NCI-H446 treated with DMSO at 0.1 percent for 48 hours (cell line): ENCODE measurements at regions not wholly inside any gene's neighbourhood (a gene's known extent, or its start where the extent isn't known, plus 50 kb on each side); places are given as distances from the start of the nearest gene placed in this dataset.

Experiments used
- DNase-seq: peaks from one replicate; lab custom pipeline; 2025; lab: John Stamatoyannopoulos, UW

DNA sequence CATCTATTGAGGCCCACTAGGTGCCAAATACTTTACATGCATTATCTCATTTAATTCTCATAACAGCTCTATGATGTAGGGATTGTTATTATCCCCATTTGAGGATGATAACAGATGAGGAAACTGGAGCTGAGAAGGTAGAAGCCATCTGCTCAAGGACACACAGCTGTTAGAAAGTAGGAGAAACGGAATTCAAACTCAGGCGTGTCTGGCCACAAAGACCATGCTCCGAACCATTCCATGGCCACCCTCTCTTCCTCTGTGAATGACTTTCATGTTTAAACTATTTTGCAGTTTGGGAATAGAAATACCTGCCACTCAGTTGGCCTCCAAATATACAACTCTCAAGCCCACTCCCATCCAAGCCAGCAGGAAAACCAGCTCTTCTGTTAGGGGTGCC, 87.6 kb upstream of the ANKRD55 start:
- no peak for DNase-seq

GRCh38 chr5:56319526-56320181, 86.5 kb upstream of the ANKRD55 start:
- peak; percentile 86 for DNase-seq

DNA sequence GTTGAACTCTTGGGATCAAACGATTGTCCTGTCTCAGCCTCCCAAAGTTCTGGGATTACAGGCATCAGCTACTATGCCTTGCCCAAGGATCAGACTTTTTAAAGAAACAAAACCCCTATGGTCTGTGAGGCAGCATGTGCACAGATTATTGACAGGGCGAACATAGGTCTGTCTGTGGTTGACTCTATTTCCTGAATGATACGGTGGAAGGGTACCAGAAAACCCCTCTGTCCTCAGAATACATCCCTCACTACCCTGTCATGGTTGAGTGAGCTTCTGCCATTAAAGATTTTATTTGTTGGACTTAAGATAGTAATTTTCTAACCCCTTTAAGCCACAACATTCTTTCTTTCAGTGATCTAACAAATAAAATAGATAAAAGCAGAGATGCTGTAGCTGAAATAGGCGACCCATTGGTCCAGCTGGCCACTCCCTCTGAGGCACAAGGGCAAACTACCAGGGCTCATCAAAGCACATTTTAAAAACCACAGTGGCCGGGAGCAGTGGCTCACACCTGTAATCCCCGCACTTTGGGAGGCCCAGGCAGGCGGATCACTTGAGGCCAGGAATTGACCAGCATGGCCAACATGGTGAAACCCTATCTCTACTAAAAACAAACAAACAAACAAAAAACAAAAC, 84.9 kb upstream of the ANKRD55 start:
- no peak for DNase-seq

GRCh38 chr5:56316299-56316994, 83.3 kb upstream of the ANKRD55 start:
- no peak for DNase-seq

- no peak for DNase-seq
These were observed 81.4 kb upstream of the ANKRD55 start for GRCh38 chr5:56314529-56314928.

DNA sequence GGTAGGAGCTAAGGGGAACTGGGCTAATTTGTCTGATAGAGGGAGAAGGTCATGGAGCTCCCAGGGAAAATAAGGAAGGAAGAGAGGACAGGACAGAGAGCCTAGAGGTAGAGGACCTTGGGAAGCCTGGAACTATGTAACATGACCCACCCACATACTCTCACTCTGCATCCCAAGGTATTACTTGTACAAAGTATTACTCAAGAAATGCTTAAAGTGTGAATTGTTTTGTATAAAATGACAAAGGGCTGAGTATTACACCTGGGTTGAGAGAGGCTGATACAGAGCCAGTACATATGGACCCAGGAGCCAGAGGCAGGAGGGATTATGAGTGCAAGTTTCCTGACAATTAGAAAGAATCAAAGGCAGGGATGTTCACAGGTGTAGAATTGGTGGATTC, 80.5 kb upstream of the ANKRD55 start:
- no peak for DNase-seq

- DNase-seq, result no peak
These were observed 79.9 kb upstream of the ANKRD55 start for GRCh38 chr5:56313004-56313531.

- no peak for DNase-seq
These were observed 78.3 kb upstream of the ANKRD55 start for GRCh38 chr5:56311306-56311905.

DNA sequence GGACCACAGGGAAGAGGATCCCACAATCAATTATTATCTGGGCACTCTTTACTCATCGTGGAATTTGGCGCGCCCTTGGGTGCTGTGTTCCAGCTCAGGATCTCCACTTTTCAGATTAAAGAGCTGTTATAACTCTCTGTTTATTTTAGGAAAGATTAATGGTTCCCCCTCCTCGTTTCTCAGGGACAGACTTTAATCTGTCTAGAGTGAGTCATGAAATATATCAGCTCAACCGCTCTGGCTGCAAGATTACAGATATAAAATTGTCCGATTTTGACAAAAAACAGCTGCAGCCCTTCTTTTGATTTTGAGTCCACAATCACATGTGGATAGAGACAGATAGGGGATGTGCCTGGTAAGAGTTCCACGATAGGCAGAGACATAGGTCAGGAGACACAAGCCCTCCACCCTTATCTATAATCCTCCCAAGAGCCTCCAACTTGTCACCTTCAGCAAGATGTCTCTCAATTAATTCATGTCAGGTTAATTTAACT, 77.6 kb upstream of the ANKRD55 start:
- no peak for DNase-seq

DNA sequence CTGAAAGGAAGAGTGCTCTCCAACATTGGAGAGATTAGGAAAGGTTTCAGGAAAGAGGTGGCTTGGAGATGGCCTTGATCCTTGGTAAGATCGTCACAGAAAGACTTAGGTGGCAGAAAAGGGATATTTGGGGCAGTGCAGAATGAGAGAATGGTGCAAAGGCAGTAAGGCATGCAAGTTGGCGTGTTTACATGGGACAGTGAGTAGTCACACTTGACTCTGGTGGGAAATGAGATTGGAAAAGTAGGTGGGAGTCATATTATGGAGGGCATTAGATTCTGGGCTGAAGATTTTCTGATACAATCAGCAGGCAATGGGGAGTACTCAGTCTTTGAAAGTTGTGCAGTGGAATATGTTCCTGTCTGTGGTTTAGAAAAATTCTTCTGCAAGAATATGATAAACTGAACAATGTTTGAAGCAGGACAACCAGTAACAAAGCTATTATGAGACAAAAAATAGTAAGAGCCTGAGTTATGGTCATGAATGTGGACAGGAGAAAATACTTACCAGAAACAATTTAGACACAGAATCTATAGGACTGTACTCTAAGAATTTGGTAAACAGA, 76.2 kb upstream of the ANKRD55 start:
- DNase-seq, result no peak

DNA sequence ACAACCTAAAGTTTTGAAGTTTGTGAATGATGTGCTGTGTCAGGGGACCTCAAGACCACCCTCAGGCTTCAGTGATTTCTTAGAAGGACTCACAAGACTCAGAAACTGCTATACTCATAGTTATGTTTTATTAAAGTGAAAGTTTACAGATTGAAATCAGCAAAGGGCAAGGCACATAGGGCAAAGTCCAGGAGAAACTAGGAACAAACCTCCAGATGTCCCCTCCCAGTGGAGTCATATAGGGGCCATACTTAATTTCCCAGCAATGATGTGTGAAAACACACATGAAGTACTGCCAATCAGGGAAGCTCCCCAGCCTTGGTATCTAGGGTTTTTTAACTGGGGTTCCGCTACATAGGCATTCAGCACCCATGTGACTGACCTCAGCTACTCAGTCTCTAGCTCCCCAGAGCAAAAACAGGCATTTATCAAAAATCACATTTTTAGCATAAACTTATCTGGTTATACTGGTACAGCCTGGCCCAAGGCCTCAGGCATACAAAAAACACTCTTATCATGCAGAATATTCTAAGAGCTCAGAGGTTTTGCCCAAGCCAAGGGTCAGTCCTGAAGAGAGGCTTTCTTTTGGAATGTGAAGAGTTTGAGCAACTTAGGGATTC, 74.7 kb upstream of the ANKRD55 start:
- DNase-seq, result no peak

DNA sequence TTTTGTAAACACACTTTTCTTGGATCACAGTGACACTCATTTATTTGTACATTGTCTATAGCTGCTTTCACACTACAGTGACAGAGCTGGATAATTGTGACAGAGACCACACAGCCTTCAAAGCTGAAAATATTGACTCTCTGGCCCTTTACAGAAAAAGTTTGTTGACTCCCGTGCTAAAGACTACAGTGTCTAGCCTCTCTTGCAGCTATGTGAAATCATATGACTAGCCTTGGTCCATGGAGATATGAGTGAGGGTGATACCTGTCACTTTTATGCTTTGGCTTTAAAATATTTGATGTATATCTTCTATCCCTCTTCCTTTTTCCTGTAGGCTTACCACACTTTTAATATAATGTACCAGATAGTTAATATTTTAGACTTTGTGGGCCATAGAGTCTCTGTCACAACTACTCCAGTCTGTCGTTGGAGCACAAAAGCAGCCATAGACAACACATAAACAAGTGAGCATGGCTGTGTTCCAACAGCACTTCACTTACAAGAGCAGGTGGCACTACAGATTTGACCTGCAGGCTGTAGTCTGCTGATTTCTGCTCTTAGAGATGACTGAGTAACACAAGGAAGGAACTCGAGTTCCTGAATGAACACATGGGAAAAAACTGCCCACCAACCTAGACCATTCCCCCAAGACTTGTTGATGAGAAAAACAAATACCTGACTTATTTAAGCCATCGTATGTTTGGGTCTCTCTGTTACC, 73.5 kb upstream of the ANKRD55 start:
- DNase-seq, result no peak

DNA sequence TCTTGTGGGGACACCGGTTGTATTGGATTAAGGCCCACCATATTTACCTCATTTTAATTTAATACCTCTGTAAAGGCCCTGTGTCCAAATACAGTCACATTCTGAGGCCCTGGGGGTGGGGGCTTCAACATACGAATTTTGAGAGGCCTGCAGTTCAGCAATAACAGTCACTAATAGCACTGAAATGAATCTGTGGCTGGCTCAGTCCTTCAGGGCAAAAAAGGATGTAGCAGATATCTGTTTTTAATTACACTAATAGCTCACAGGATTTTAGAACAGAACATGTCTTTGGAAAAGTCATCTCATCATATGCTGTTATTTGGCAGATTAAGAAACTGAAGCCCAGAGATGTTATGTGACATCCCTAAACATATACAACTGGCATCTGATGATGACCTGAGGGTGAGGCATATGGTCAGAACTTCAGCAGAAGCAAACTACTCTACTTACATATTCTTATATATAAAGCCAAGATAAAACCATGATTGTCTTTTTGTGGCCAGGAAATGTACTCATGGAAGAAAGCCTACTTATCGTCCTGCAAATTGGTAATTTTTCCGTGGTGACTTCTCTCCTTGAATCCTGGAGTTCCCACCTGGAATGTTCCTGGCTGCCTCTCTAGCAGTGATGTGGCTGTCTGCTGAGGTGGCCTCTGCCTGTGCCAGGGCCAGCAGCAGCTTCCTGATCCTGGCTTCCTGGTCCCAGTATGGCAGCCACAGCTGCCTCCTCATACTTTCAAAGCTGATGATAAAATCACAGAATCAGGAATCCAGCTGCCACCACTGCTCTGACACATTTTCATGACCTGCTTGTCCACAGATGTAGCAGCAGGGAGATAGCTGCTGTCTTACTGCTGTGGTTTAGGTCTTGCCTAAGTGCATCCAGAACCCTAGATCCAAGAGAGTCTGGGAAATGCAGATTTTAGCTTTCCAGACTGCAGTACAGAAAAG, 72.1 kb upstream of the ANKRD55 start:
- no peak for DNase-seq

DNA sequence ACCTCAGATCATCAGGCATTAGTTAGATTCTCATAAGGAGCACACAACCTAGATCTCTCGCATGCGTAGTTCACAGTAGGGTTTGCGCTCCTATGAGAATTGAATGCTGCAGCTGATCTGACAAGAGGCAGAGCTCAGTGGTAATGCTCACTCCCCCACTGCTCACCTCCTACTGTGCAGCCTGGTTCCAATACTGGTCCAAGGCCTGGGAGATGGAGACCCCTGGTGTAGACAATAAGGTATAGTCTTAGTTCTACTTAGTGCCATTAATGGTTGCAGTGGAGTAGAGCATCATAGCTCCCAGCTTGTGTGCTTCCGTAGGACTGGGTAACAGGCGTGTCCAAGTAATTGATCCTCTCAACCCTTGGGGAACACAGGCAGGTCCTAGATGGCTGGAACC, 70.4 kb upstream of the ANKRD55 start:
- no peak for DNase-seq

DNA sequence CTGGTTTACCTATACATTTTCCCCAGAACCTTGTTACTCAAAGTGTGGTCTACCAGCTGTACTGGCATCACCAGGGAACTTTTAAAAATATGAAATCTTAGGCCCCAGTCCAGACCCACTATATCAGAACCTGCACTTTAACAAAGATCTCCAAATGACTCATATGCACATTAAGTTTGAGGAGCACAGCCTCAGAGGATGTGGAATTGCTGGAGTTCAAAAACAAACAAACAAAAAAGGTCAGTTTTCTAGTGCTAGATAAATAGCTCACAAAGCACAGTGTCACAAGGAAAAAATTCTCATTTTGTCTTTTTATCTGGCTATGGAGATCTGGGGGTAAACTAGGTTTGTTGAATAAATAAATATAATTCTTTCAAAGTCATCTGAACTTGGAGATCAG, 68.9 kb upstream of the ANKRD55 start:
- DNase-seq, result no peak

GRCh38 chr5:56301069-56301468, 67.9 kb upstream of the ANKRD55 start:
- DNase-seq, result no peak

DNA sequence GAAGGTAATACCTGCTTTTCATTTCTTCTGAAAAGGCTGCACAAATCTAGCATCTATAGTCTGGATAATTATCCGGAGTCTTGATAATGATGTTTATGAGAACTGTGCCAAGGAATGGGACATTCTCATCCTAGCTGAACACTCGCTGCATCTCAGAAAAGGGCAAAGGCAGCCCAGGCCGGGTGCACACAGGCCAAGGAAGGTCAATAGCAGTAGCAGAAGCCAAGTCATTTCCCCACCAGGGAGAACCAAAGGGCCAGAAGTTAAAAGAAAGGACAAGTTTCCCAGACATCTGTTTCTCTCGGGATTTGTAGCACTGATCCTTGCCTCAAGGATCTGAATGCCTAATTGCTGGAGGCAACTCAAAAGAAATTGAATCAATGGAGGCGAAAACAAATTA, 66.1 kb upstream of the ANKRD55 start:
- no peak for DNase-seq

DNA sequence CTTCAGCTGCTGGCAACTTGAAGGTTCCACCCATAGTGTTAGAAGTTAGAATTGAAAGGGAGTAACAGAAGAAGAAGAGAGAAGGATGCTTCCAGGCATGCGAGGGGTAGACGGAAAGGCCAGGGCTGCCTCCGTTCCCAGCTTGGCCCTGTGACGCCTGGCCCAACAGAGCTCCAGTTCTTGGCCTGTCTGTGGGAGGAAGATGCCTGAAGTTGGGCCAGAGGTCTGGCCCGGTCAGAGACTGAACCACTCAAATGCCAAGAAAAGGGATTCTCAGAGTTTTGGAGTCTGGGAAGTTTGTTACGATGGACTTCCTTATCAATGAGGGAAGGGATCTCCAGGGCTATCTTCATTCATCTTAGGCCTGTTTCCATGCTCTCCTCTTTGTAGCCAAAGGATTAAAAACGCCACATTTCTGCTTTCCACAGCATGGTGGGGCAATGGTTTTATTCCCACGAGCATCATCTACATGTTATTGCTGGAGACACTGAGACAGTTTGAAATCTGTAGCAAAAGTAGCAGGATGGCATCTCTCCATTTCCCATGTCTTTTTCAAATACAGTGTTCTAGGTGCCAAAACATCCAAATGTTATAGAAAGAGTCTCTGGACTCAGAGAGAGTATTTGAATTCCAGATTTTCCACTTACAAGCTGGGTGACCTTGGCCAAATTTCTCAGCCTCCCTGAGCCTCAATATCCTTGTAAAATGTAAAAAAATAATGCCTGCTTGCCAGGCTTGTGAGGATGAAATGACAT, 65.4 kb upstream of the ANKRD55 start:
- DNase-seq, result no peak

GRCh38 chr5:56297851-56298250, 64.7 kb upstream of the ANKRD55 start:
- DNase-seq, result no peak
